ENCODE measurements at regions not wholly inside any gene's neighbourhood (a gene's known extent, or its start where the extent isn't known, plus 50 kb on each side); places are given as distances from the start of the nearest gene placed in this dataset.
A peak's percentile ranks its signal among the peaks of the same experiment; 100 is the strongest.

- Histone ChIP-seq H3K4me3 (ENCODE audit: insufficient read depth, low read depth, low read length) (no peak overlapping the region), H3K36me3 (replicated peaks; ENCODE audit: control insufficient read depth, insufficient read depth, low read length) (no peaks in the 10 kb centered on the region), H3K27me3 (ENCODE audit: control insufficient read depth, insufficient read depth, low read length) (no peaks in the 10 kb centered on the region)
- DNase-seq = no peak
Measured at GRCh38 chr18:24546307-24546706, 85.9 kb downstream of the HRH4 start.

- no peak for DNase-seq
- H3K36me3 ChIP-seq (replicated peaks; ENCODE audit: control insufficient read depth, insufficient read depth, low read length) = no peaks in the 10 kb centered on the region
- H3K27me3 ChIP-seq (ENCODE audit: control insufficient read depth, insufficient read depth, low read length) = no peaks in the 10 kb centered on the region
- H3K4me3 ChIP-seq (ENCODE audit: insufficient read depth, low read depth, low read length) = no peak overlapping the region
Measured at GRCh38 chr18:24548583-24548982, 88.1 kb downstream of the HRH4 start.

- Histone ChIP-seq H3K4me3 (ENCODE audit: insufficient read depth, low read depth, low read length) (no peak overlapping the region), H3K36me3 (replicated peaks; ENCODE audit: control insufficient read depth, insufficient read depth, low read length) (no peaks in the 10 kb centered on the region), H3K27me3 (ENCODE audit: control insufficient read depth, insufficient read depth, low read length) (no peaks in the 10 kb centered on the region; the same call in 1 of the 2 replicates)
- DNase-seq = no peak
Measured at GRCh38 chr18:24552218-24552617, 91.8 kb downstream of the HRH4 start.

- H3K4me3 ChIP-seq (ENCODE audit: insufficient read depth, low read depth, low read length) = no peak overlapping the region
- H3K27me3 ChIP-seq (ENCODE audit: control insufficient read depth, insufficient read depth, low read length) = no peaks in the 10 kb centered on the region; the same call in 1 of the 2 replicates
- DNase-seq = no peak
- no peaks in the 10 kb centered on the region for H3K36me3 ChIP-seq (replicated peaks; ENCODE audit: control insufficient read depth, insufficient read depth, low read length)
Measured at GRCh38 chr18:24553571-24554285, 93.3 kb downstream of the HRH4 start.

- H3K4me3 ChIP-seq (ENCODE audit: insufficient read depth, low read depth, low read length) = no peak overlapping the region
- no peaks in the 10 kb centered on the region for H3K36me3 ChIP-seq (replicated peaks; ENCODE audit: control insufficient read depth, insufficient read depth, low read length)
- no peaks in the 10 kb centered on the region; the same call in 1 of the 2 replicates for H3K27me3 ChIP-seq (ENCODE audit: control insufficient read depth, insufficient read depth, low read length)
- no peak for DNase-seq
Measured at GRCh38 chr18:24558403-24558802, 98.0 kb downstream of the HRH4 start.

GRCh38 chr18:24559526-24559925 lies 99.1 kb downstream of the HRH4 start:
- no peak overlapping the region for H3K4me3 ChIP-seq (ENCODE audit: insufficient read depth, low read depth, low read length)
- H3K27me3 ChIP-seq (ENCODE audit: control insufficient read depth, insufficient read depth, low read length) = no peaks in the 10 kb centered on the region; the same call in 1 of the 2 replicates
- H3K36me3 ChIP-seq (replicated peaks; ENCODE audit: control insufficient read depth, insufficient read depth, low read length) = no peaks in the 10 kb centered on the region
- DNase-seq = no peak

GRCh38 chr18:24560511-24560981 lies 100.1 kb downstream of the HRH4 start:
- DNase-seq = peak; percentile 19
- no peaks in the 10 kb centered on the region for H3K36me3 ChIP-seq (replicated peaks; ENCODE audit: control insufficient read depth, insufficient read depth, low read length)
- H3K4me3 ChIP-seq (ENCODE audit: insufficient read depth, low read depth, low read length) = no peak overlapping the region
- no peaks in the 10 kb centered on the region; the same call in 1 of the 2 replicates for H3K27me3 ChIP-seq (ENCODE audit: control insufficient read depth, insufficient read depth, low read length)

GRCh38 chr18:24561369-24561965 lies 101.0 kb downstream of the HRH4 start:
- Histone ChIP-seq H3K4me3 (ENCODE audit: insufficient read depth, low read depth, low read length) (no peak overlapping the region), H3K36me3 (replicated peaks; ENCODE audit: control insufficient read depth, insufficient read depth, low read length) (no peaks in the 10 kb centered on the region), H3K27me3 (ENCODE audit: control insufficient read depth, insufficient read depth, low read length) (no peaks in the 10 kb centered on the region; the same call in 1 of the 2 replicates)
- no peak for DNase-seq

- H3K36me3 ChIP-seq (replicated peaks; ENCODE audit: control insufficient read depth, insufficient read depth, low read length) = no peaks in the 10 kb centered on the region
- H3K4me3 ChIP-seq (ENCODE audit: insufficient read depth, low read depth, low read length) = no peak overlapping the region
- H3K27me3 ChIP-seq (ENCODE audit: control insufficient read depth, insufficient read depth, low read length) = no peaks in the 10 kb centered on the region
- DNase-seq = no peak
Measured at GRCh38 chr18:24567199-24567598, 106.8 kb downstream of the HRH4 start.

GRCh38 chr18:24570716-24571115 lies 110.3 kb downstream of the HRH4 start:
- Histone ChIP-seq H3K4me3 (ENCODE audit: insufficient read depth, low read depth, low read length) (no peak overlapping the region), H3K27me3 (ENCODE audit: control insufficient read depth, insufficient read depth, low read length) (no peaks in the 10 kb centered on the region), H3K36me3 (replicated peaks; ENCODE audit: control insufficient read depth, insufficient read depth, low read length) (no peaks in the 10 kb centered on the region)
- DNase-seq = no peak

- Histone ChIP-seq H3K27me3 (ENCODE audit: control insufficient read depth, insufficient read depth, low read length) (no peaks in the 10 kb centered on the region), H3K4me3 (ENCODE audit: insufficient read depth, low read depth, low read length) (no peak overlapping the region), H3K36me3 (replicated peaks; ENCODE audit: control insufficient read depth, insufficient read depth, low read length) (no peaks in the 10 kb centered on the region)
- DNase-seq = no peak
Measured at GRCh38 chr18:24582771-24583170, 122.3 kb downstream of the HRH4 start.

GRCh38 chr18:24584205-24584604 lies 123.8 kb downstream of the HRH4 start:
- no peak for DNase-seq
- Histone ChIP-seq H3K36me3 (replicated peaks; ENCODE audit: control insufficient read depth, insufficient read depth, low read length) (no peaks in the 10 kb centered on the region), H3K27me3 (ENCODE audit: control insufficient read depth, insufficient read depth, low read length) (no peaks in the 10 kb centered on the region), H3K4me3 (ENCODE audit: insufficient read depth, low read depth, low read length) (no peak overlapping the region)

GRCh38 chr18:24584813-24585212 lies 124.4 kb downstream of the HRH4 start:
- DNase-seq = no peak
- no peaks in the 10 kb centered on the region for H3K27me3 ChIP-seq (ENCODE audit: control insufficient read depth, insufficient read depth, low read length)
- H3K4me3 ChIP-seq (ENCODE audit: insufficient read depth, low read depth, low read length) = no peak overlapping the region
- no peaks in the 10 kb centered on the region for H3K36me3 ChIP-seq (replicated peaks; ENCODE audit: control insufficient read depth, insufficient read depth, low read length)

- no peak overlapping the region for H3K4me3 ChIP-seq (ENCODE audit: insufficient read depth, low read depth, low read length)
- no peak for DNase-seq
- no peaks in the 10 kb centered on the region for H3K36me3 ChIP-seq (replicated peaks; ENCODE audit: control insufficient read depth, insufficient read depth, low read length)
- no peaks in the 10 kb centered on the region for H3K27me3 ChIP-seq (ENCODE audit: control insufficient read depth, insufficient read depth, low read length)
Measured at GRCh38 chr18:24585996-24586566, 125.6 kb downstream of the HRH4 start.

Measured in H7 (cell line).